Skeletal muscle cell (primary cell): ENCODE measurements at regions not wholly inside any gene's neighbourhood (a gene's known extent, or its start where the extent isn't known, plus 50 kb on each side); places are given as distances from the start of the nearest gene placed in this dataset.
"Not testable (repeated sequence)": the region's sequence is repeated elsewhere in the genome, so short reads cannot be mapped to it uniquely, and the experiment has no call there.

Source experiments
- DNase-seq: peaks from one replicate; pipeline ENCODE4 v3.0.0-alpha.2; 2010; ENCODE audit warnings: low read depth
- H3K4me3 ChIP-seq: 2 replicates; pipeline ENCODE4 v1.5.1; 2011; ENCODE audit warnings: low read depth, mild to moderate bottlenecking, control low read depth, low read length, moderate library complexity

- no peak overlapping the region for H3K4me3 ChIP-seq
- no peak for DNase-seq
Measured at GRCh38 chr2:187768995-187769394, 214.8 kb upstream of the TFPI start.

DNA sequence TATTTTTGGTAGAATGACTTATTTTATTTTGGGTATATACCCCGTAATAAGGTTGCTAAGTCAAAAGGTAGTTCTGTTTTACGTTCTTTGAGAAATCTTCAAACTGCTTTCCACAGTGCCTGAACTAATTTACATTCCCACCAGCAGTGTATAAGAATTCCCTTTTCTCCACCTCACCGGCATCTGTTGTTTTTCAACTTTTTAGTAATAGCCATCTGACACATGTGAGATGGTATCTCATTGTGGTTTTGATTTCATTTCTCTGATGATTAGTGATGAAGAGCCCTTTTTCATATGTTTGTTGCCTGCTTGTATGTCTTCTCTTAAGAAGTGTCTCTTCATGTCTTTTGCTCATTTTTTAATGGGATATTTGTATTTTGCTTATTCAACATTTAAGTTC, 215.2 kb upstream of the TFPI start:
- H3K4me3 ChIP-seq, result no peak overlapping the region
- no peak for DNase-seq

- DNase-seq, result peak; percentile 25
- H3K4me3 ChIP-seq, result no peak overlapping the region
Measured at GRCh38 chr2:187774551-187775071, 220.4 kb upstream of the TFPI start.

DNA sequence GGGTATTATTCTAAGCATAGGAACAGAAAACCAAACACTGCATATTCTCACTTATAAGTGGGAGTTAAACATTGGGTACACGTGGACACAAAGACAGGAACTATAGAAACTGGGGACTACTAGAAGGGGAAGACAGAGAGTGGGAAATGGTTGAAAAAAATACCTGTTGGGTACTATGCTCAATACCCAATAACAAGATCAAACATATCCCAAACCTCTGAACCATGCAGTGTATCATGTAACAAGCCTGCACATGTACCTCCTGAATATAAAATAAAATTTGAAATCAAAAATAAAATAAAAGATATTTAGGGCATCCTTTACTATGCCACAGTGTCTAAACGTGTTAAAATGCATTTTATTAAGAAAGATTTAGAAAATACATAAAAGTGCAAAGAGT, 221.0 kb upstream of the TFPI start:
- DNase-seq, result no peak
- H3K4me3 ChIP-seq, result no peak overlapping the region

- no peak for DNase-seq
- no peak overlapping the region for H3K4me3 ChIP-seq
Measured at GRCh38 chr2:187775651-187776050, 221.4 kb upstream of the TFPI start.

DNA sequence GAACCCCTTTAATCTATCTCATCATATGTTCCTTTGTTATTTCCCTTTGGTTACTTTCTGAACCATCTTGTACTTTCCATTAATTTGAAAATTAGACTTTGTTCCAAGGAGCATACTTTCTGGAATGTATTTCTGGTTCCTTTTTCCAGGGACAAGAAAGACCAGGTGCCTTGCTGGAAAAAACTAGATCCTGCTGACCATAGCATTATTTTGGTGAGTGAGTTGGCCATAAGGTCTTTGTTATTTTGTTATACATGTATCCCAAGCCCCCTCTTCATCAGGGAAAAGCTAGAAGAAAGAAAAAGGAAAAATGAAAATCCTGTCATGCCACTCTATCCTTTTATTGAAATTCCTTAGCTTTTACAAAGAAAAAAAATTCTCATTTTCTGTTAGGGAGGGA, 228.1 kb upstream of the TFPI start:
- DNase-seq, result no peak

GRCh38 chr2:187783446-187783845, 229.2 kb upstream of the TFPI start:
- no peak overlapping the region for H3K4me3 ChIP-seq
- DNase-seq, result no peak

More for the DNA sequence above, 228.1 kb upstream of the TFPI start:
- no peak overlapping the region for H3K4me3 ChIP-seq

DNA sequence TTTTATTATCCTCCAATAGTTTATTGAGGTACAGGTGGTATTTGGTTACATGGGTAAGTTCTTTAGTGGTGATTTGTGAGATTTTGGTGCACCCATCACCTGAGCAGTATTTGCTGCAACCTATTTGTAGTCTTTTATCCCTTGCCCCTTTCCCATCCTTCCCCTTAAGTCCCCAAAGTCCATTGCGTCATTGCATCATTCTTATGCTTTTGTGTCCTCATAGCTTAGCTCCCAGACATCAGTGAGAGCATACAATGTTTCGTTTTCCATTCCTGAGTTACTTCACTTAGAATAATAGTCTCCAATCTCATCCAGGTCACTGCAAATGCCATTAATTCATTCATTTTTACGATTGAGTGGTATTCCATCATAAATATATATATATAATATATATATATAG, 229.9 kb upstream of the TFPI start:
- not testable (repeated sequence) for H3K4me3 ChIP-seq, DNase-seq

DNA sequence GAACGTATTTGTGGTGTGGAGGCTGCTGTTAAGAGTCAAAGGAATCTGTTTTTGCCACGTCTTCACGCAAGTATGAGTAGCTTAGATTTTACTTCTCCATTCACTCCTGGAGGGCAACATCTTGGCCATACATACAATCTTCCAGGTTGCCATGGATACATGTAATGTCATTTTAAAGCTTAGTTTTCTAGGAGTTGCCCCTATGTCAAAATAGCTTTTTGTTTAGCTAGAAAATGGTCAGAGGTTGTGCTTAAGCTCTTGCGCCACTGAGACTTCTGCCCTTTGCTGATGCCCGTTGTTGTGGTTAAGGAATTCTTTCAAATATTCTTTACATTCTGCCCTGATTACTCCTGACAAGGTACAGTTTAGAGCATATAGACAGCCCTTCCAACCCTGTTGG, 245.4 kb upstream of the TFPI start:
- DNase-seq, result no peak
- H3K4me3 ChIP-seq, result no peak overlapping the region

DNA sequence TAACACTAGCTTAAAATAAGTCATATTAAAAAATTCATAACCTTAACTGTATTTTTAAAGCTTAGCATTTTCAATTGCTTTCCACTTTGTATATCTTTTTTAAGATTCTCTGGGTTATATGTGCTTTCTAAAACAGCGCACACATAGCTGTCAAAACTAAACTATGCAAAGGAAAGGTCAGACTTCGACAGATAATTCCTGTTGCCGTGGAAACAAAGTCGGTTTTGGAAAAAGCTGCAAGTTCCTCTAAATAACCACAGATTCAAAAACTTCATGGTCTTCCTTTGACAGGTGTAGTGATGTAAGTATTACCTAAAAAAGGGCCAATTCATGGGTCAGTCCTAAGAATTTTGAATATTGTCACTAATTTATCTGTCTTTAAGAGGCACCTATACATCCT, 249.6 kb upstream of the TFPI start:
- no peak overlapping the region for H3K4me3 ChIP-seq

GRCh38 chr2:187815113-187815512, 260.9 kb upstream of the TFPI start:
- H3K4me3 ChIP-seq, result no peak overlapping the region
- DNase-seq, result no peak

More for the DNA sequence above, 249.6 kb upstream of the TFPI start:
- DNase-seq, result no peak

- DNase-seq, result no peak
- no peak overlapping the region for H3K4me3 ChIP-seq
Measured at GRCh38 chr2:187819624-187820023, 265.4 kb upstream of the TFPI start.

DNA sequence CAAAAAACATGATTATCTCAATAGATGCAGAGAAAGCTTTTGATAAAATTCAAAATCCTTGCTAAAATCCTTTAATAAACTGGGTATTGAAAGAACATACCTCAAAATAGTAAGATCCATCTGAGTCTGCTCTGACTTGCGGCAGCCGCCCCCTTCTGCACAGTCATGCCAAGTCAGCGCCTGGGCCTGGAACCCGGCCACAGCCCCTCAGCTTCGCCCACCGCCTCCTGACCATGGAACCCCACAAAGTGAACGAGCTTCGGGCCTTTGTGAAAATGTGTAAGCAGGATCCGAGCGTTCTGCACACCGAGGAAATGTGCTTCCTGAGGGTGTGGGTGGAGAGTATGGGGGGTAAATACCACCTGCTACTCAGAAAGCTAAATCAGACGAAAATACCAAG, 270.9 kb upstream of the TFPI start:
- no peak for DNase-seq
- no peak overlapping the region for H3K4me3 ChIP-seq

DNA sequence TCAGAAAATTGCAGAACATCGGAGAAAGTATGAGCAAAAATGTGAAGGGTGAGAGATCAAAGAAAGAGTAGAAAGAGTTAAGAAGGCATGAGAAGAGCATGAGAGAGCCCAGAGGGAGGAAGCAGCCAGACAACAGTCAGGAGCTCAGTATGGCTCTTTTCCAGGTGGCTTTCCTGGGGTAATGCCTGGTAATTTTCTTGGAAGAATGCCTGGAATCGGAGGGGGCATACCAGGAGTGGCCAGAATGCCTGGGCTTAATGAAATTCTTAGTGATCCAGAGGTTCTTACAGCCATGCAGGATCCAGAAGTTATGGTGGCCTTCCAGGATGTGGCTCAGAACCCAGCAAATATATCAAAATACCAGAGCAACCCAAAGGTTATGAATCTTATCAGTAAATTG, 271.8 kb upstream of the TFPI start:
- no peak overlapping the region for H3K4me3 ChIP-seq
- DNase-seq, result no peak

- no peak for DNase-seq
- no peak overlapping the region for H3K4me3 ChIP-seq
Measured at GRCh38 chr2:187834787-187835186, 280.6 kb upstream of the TFPI start.

- no peak for DNase-seq
- no peak overlapping the region for H3K4me3 ChIP-seq
Measured at GRCh38 chr2:187838690-187839089, 284.5 kb upstream of the TFPI start.

DNA sequence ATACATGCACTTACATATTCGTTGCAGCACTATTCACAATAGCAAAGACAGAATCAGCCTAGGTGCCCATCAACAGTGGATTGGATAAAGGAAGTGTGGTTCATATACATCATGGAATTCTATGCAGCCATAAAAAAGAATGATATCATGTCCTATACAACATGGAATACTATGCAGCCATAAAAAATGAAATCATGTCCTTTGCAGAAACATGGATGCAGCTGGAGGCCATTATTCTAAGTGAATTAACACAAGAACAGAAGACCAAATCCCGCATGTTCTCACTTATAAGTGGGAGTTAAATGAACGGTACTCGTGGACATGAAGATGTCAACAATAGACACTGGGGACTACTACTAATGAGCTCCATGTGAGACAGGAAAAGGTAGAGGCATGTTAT, 288.1 kb upstream of the TFPI start:
- DNase-seq, result no peak

DNA sequence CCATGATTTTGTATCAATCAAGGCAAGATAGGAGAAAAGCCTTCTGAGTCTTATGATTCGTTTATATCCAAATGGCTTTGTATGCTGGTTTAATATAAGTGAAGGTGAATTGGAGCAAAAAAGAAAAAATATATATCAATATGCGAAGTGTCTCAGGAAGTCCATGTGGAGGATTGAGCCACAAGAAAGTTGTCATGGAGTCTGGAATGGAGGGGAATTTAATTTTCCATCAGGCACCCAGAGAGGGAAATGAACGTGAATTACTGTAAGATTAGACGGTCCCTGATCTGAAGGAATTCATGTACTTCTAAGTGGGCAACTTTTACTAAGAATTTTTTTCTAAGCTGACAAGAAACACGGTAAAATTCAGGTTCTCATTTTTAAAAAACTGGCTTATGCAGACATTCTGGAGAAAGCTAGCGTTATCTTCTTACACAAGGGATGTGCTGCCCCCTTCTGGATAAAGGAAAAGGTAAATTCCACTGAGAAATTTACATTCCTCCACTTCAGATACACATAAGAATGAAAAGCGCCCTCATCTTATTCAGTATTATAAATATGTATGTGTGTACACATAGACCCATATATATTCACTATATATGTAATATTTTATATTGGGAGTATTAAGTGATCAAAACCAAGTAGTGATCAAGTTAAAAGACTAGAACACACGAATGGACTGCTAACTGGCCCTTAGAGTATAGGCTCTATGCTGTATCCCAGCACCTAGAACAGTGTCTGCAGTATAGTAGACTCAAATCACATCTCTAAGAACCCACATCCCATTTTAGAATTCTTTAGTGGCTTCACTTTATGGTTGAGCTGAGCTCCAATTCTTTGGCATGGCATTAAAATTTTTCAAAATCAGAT, 289.0 kb upstream of the TFPI start:
- DNase-seq, result peak; percentile 31
- H3K4me3 ChIP-seq, result no peak overlapping the region

More for the DNA sequence above, 288.1 kb upstream of the TFPI start:
- no peak overlapping the region for H3K4me3 ChIP-seq

GRCh38 chr2:187847245-187848208, 293.3 kb upstream of the TFPI start:
- no peak for DNase-seq
- no peak overlapping the region for H3K4me3 ChIP-seq

DNA sequence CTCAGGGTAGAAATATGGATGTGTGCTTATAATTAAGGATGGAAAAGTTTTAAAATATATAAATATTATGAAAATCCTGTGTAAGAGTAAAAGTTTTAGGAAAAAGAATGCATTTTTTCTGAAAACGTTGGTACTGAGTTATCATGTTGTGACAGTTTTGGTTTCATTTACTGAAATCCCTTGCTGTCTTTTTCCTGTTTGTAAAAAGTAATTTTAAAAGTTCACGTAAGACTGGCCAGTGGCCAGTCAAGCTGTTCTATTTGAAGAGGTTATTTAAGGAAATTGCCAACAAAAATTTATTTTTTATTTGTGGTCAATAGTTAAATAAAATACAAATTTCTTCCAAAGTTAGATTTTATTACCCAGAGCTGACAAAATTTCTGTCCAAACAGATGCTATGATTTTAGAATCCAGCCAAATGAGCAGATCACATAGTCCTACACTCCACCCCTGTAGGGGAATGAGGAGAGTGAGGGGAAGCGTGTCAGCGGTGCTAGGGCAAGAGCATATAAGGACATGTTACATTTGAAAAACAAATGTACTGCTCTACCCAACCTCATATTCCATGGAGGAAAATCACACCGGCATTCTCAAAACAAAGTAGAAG, 297.8 kb upstream of the TFPI start:
- H3K4me3 ChIP-seq, result no peak overlapping the region
- no peak for DNase-seq
